ENCODE measurements at regions not wholly inside any gene's neighbourhood (a gene's known extent, or its start where the extent isn't known, plus 50 kb on each side); places are given as distances from the start of the nearest gene placed in this dataset.

- no peak for TF ChIP-seq MEF2A (IDR thresholded peaks at IDR 0.05; ENCODE audit: control insufficient read depth, low read depth, low read length)
- no peak for TF ChIP-seq BRCA1 (IDR thresholded peaks at IDR 0.05)
- no peak for TF ChIP-seq BRCA1 (CRISPR knock-in tag; IDR thresholded peaks at IDR 0.05)
- TF ChIP-seq CTCF (IDR thresholded peaks at IDR 0.05 in 2 of 3, conservative IDR thresholded peaks at IDR 0.05 in 1 of 3; ENCODE audit: insufficient read depth in 2 of 3, low read depth in 1 of 3, low read length in 3 of 3), result no peak
- no peak for TF ChIP-seq CBX5 (IDR thresholded peaks at IDR 0.05; ENCODE audit: borderline replicate concordance, low read depth)
Measured at GRCh38 chr2:18999198-18999597, 359.2 kb downstream of the OSR1 start.
